ENCODE measurements at regions not wholly inside any gene's neighbourhood (a gene's known extent, or its start where the extent isn't known, plus 50 kb on each side); places are given as distances from the start of the nearest gene placed in this dataset.
"Not testable (repeated sequence)": the region's sequence is repeated elsewhere in the genome, so short reads cannot be mapped to it uniquely, and the experiment has no call there.

DNA sequence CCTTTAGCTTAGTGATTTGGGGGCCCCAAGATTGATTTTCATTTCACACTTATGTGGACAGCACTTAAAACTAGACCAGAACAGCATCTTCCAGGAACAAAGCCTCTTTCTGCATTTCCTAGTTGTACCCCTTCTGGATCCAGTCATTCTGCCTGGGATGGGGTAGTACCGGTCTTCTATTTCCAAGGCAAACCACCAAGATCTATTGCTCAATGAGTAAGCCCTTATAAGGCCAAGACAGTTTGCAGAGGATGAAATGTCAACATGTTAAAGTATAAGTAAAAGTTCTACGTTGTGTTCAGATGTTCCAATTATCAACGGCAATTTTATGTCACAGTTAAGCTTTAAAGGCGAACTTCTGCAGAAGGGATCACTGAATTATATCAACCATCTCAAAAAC, 106.9 kb upstream of the ZNF746 start:
- no peak overlapping the region for H3K27ac ChIP-seq (ENCODE audit: low read depth in 1 of 2, low read length in 2 of 2)
- no peaks in the 10 kb centered on the region for H3K4me1 ChIP-seq (ENCODE audit: control insufficient read depth in 4 of 4, insufficient read depth in 4 of 4, low read length in 3 of 4)
- no peak for DNase-seq (ENCODE audit: low spot score)
- TF ChIP-seq HNF4A (conservative IDR thresholded peaks at IDR 0.05) (no peak), EGR1 (IDR thresholded peaks at IDR 0.05; ENCODE audit: low read depth in 2 of 2) (no peak), HNF4G (IDR thresholded peaks at IDR 0.05) (no peak), NR2F2 (IDR thresholded peaks at IDR 0.05) (no peak), RXRA (IDR thresholded peaks at IDR 0.05) (no peak), SP1 (IDR thresholded peaks at IDR 0.05) (no peak), CTCF (IDR thresholded peaks at IDR 0.05; ENCODE audit: low read depth, low read length, missing input control) (no peak), FOXA1 (IDR thresholded peaks at IDR 0.05) (no peak), ATF3 (IDR thresholded peaks at IDR 0.05) (no peak), GABPA (IDR thresholded peaks at IDR 0.05 in 1 of 2, conservative IDR thresholded peaks at IDR 0.05 in 1 of 2) (no peak), FOXA2 (IDR thresholded peaks at IDR 0.05) (no peak), JUND (IDR thresholded peaks at IDR 0.05) (no peak), ZBTB33 (IDR thresholded peaks at IDR 0.05) (no peak), TAF1 (conservative IDR thresholded peaks at IDR 0.05) (no peak)
- TF ChIP-seq, protein P1, sequence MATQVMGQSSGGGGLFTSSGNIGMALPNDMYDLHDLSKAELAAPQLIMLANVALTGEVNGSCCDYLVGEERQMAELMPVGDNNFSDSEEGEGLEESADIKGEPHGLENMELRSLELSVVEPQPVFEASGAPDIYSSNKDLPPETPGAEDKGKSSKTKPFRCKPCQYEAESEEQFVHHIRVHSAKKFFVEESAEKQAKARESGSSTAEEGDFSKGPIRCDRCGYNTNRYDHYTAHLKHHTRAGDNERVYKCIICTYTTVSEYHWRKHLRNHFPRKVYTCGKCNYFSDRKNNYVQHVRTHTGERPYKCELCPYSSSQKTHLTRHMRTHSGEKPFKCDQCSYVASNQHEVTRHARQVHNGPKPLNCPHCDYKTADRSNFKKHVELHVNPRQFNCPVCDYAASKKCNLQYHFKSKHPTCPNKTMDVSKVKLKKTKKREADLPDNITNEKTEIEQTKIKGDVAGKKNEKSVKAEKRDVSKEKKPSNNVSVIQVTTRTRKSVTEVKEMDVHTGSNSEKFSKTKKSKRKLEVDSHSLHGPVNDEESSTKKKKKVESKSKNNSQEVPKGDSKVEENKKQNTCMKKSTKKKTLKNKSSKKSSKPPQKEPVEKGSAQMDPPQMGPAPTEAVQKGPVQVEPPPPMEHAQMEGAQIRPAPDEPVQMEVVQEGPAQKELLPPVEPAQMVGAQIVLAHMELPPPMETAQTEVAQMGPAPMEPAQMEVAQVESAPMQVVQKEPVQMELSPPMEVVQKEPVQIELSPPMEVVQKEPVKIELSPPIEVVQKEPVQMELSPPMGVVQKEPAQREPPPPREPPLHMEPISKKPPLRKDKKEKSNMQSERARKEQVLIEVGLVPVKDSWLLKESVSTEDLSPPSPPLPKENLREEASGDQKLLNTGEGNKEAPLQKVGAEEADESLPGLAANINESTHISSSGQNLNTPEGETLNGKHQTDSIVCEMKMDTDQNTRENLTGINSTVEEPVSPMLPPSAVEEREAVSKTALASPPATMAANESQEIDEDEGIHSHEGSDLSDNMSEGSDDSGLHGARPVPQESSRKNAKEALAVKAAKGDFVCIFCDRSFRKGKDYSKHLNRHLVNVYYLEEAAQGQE (IDR thresholded peaks at IDR 0.05): no peak
- H3K4me3 ChIP-seq (ENCODE audit: low read depth in 1 of 3, low read length in 3 of 3): no peak overlapping the region
- H3K9me3 ChIP-seq (ENCODE audit: control insufficient read depth in 4 of 4, low read length in 3 of 4): no peaks in the 10 kb centered on the region
- H3K36me3 ChIP-seq (ENCODE audit: control insufficient read depth in 4 of 4, insufficient read depth in 3 of 4, low read depth in 1 of 4, low read length in 3 of 4): peaks cover 5 to 38% (median 19%) of the 10 kb centered on the region in 4 donors
- H3K27me3 ChIP-seq (ENCODE audit: control insufficient read depth in 4 of 4, insufficient read depth in 4 of 4, low read length in 3 of 4): no peaks in the 10 kb centered on the region
- H3K9ac ChIP-seq (ENCODE audit: low read depth in 1 of 2, low read length in 2 of 2): no peak overlapping the region
- WGBS: 92% methylated on average over 4 of the region's 4 CpGs

DNA sequence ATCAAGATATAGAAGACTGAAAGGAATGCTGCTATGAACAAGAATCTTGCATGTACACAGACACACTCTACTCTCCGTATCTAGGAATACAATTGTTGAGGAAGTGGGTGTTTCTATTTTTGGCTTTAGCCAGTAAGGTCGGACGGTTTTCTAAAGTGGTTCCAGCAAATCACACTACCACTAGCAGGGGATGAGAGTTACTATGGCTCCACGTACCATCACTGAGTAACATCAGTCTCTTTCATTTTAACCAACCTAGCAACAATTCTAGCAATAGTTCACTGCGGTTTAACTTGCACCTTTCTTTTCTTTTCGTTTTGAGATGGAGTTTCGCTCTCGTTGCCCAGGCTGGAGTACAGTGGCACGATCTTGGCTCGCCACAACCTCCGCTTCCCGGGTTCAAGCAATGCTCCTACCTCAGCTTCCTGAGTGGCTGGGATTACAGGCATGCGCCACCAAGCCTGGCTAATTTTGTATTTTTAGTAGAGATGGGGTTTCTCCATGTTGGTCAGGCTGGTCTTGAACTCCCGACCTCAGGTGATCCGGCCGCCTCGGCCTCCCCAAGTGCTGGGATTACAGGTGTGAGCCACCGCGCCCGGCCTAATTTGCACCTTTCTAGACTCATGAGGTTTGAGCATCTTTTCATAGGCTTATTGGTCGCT, 103.2 kb upstream of the ZNF746 start:
- H3K4me1 ChIP-seq (ENCODE audit: control insufficient read depth in 4 of 4, insufficient read depth in 4 of 4, low read length in 3 of 4); H3K9ac ChIP-seq (ENCODE audit: low read depth in 1 of 2, low read length in 2 of 2); H3K4me3 ChIP-seq (ENCODE audit: low read depth in 1 of 3, low read length in 3 of 3); H3K27ac ChIP-seq (ENCODE audit: low read depth in 1 of 2, low read length in 2 of 2); H3K9me3 ChIP-seq (ENCODE audit: control insufficient read depth in 4 of 4, low read length in 3 of 4); DNase-seq (ENCODE audit: low spot score); H3K27me3 ChIP-seq (ENCODE audit: control insufficient read depth in 4 of 4, insufficient read depth in 4 of 4, low read length in 3 of 4): not testable (repeated sequence)
- WGBS: 86% methylated on average over 21 of the region's 21 CpGs
- peaks cover 7 to 40% (median 18%) of the 10 kb centered on the region in 4 donors for H3K36me3 ChIP-seq (ENCODE audit: control insufficient read depth in 4 of 4, insufficient read depth in 3 of 4, low read depth in 1 of 4, low read length in 3 of 4)
